Suppressor macrophage treated with lipopolysaccharide for 4 hours (primary cell): ENCODE measurements at regions not wholly inside any gene's neighbourhood (a gene's known extent, or its start where the extent isn't known, plus 50 kb on each side); places are given as distances from the start of the nearest gene placed in this dataset.

Experiments used
- DNase-seq: peaks from one replicate; pipeline ENCODE4 v3.0.0-alpha.2; 2020

- DNase-seq = no peak
These were observed 152.1 kb downstream of the KCTD15 start for GRCh38 chr19:33948651-33949335.

DNA sequence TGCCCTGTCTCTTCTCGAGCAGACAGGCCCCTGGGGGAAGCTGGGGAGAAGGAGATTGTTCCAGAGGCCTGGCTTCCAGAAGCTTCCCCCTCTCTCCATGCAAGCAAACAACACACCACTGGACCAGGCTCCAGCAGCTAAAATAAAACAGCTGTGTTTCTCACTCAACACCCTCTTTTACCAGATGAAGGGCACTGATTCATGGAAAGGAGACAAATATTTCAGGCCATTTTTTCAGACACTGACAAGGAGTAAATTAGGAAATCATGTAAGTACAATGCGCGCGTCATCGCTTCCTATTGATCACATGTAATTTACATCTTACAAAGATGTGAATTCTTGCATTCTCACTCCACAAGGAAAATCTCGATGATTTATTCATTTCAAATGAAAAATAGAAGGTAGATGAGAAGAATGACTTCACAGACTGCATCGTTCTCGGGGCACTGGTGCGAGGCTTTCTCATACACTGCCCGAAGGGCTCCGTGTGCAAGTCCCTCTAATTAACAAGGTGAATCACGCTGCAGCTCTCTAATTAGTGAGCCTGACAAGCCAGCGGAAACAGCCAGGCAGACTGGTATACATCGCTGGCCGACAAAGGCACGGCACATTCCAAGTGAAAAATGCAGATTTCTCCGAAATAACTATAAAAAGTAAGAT lies 153.6 kb downstream of the KCTD15 start:
- DNase-seq = no peak

GRCh38 chr19:33953023-33953422 lies 156.4 kb downstream of the KCTD15 start:
- DNase-seq = no peak

- no peak for DNase-seq
These were observed 156.9 kb downstream of the KCTD15 start for GRCh38 chr19:33953592-33953991.

GRCh38 chr19:33954686-33955085 lies 158.0 kb downstream of the KCTD15 start:
- no peak for DNase-seq

DNA sequence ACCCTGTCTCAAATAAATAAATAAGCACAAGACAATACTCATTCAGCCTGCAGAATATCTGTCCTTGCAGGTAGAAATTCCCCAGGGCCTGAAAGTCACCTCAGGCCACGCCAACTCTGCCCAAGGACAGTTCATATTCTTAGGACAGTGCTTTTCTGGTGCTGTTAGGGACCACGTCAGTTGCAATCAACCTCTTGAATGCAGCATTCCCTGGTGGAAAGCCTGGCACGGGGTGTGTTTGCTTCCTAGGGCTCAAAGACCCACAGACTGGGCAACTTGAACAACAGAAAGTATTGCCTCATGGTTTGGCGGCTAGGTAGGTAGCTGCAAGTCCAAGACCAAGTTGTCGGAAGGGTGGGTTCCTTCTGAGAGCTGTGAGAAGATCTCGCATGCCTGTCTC lies 160.3 kb downstream of the KCTD15 start:
- no peak for DNase-seq

DNA sequence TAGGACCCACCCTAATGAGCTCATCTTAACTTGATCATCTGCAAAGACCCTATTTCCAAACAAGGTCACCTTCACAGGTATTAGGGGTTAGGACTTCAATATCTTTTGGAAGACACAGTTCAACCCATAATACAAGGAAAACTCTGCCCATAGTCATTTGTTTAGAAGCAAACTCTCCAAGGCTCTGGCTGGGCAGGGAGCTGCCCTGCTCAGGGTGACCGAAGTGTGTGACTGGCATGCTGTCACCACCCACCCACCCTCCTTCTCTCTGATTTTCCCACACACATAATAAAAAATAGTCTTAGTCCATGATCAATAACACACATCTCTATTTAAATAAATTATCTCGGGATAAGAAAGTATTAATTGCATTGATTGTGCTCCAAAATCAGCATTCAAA lies 161.1 kb downstream of the KCTD15 start:
- DNase-seq = no peak

DNA sequence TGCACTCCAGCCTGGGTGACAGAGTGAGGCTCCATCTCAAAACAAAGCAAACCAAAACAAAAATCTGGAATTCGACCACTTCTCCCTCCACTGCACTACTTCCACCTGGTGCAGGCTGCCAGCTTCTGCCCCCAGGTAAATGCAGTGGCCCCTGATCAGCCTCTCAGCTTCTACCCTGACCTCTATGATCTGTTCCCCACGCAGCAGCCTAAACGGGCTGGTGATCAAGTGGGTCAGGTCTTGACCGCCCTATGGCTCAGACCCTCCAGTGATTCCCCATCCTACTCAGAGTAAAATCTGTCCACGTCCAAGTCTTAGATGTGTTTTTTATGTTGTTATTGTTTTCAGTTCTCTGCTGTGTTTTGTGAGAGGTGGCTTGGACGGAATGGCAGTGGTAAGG lies 163.9 kb downstream of the KCTD15 start:
- DNase-seq = no peak

DNA sequence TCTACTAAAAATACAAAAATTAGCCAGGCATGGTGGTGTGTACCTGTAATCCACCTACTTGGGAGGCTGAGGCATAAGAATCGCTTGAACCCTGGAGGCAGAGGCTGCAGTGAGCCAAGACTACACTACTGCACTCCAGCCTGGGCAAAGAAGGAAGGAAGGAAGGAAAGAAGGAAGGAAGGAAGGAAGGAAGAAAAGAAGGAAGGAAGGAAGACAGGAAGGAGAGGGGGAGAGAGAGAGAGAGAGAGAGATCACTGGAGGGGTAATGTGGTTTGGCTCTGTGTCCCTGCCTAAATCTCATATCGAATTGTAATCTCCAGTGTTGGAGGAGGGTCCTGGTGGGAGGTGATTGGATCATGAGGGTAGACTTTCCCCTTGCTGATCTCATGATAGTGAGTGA lies 165.5 kb downstream of the KCTD15 start:
- DNase-seq = no peak

DNA sequence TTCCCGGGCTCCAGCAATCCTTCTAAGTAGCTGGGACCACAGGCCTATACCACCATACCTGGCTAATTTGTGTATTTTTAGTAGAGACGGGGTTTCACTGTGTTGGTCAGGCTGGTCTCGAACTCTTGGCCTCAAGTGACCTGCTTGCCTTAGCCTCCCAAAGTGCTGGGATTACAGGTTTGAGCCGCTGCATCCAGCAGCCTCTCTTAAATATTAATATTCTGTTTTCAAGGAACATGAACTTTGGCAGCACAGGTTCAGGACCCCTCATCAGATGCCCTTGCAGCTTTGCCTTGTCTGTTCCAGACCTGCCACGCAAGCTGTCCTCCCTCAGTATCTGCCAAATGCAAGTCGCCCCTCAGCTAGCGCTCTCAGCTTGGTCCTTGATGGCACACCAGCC lies 166.8 kb downstream of the KCTD15 start:
- no peak for DNase-seq

DNA sequence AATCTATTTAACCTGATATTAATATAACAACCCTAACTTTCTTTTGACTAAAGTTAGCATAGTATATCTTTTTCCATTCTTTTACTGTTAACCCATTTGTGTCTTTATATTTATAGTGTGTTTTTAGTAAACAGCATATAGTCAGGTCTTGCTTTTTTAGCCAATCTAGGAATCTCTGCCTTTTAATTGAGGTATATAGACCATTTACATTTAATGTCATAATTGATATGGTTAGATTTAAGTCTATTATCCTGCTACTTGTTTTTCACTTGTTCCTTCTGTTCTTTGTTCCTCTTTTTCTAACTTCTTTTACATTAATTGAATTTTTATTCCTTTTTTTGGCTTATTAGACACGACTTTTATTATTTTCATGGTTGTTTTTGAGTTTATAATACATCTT lies 174.4 kb downstream of the KCTD15 start:
- no peak for DNase-seq

DNA sequence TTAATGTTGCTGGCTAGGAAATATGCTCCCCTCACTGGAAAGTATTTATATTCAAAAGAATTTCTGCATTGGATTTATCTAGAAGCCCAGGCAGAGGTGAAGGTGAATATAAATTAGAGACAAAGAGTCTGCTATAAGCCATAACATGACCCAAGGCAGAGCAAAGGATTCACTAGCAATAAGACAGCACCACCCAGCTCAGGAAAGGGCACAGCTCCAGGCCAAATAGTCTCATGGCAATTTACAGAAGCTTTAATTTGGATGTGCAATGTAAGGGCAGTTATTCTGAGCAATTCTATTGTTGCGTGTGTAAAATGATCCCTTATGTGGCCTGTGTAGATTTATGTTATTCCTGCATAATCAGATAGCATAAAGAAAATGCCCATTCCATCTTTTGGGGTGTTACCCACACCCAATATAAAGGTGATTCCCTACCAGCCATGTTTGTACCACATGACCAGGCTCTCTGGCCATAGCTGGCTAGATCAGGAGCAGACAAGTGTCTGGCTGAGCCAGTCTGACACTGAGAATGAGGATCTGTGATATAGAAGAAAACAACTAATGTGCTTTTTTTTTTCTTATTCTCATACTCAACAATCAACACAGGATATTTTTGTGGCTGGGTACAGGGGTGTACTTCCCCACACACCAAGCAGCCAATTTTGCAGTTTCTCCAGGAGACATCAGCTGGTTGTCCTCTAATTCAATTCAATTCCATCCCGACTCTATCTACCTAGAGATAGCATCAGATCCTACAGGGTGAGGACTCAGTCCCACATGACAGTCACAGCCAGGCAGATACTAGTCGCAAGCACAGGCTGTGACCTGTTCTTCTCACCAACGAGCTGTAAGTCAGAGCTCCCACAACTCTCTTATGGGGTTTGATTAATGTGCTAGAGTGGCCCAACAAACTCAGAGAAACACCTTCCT lies 181.4 kb downstream of the KCTD15 start:
- DNase-seq = no peak

DNA sequence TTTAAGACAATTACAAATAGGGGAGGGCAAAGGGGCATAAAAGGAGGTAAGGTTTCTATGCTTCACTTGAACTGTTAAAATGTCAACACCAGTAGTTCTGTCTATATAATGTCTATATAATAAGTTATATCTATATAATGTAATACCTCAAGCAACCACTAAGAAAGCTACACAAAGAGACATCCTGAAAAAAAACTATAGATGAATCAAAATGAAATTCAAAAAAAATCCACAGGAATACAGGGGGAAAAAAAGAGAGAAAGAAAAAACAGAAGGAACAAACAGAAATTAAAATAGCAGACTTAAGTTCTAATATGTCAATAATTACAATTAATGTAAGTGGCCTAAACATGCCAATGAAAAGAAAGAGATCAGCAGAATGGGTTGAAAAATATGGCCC lies 186.0 kb downstream of the KCTD15 start:
- no peak for DNase-seq

DNA sequence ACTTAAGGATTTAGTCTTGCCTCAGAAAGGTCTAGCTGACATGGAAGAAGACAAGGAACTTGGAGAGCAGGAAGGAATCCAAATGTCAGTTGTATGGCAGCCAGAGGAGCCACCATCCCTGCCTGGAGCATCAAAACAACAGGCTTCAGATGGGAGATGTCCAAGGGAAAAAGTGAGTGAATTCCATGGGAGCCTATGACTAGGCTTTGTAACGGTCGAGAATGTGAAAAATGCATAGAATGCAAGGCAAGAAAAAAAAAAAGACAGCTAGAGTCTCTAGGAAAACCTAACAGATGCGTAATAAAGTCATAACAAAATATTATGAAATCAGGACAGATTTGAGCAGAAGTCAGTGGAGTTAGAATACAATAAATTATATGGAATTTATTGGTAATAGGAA lies 183.7 kb upstream of the LSM14A start:
- no peak for DNase-seq

DNA sequence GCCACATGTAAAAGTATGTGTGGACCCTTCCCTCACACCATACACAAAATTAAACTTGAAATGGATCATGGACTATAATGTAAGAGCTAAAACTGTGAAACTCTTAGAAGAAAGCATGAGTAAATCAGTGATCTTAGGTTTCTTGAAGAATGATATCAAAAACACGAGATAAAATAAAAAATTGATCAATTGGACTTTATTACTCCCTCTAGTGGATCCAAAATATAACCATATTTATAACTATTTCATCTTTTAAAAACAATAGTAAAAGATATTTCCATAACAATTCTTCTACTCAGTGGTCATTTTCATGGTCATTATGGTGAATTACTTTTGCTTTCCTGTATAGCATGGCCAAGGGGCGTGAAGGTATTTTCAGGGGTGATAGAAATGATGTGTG lies 174.6 kb upstream of the LSM14A start:
- DNase-seq = no peak

DNA sequence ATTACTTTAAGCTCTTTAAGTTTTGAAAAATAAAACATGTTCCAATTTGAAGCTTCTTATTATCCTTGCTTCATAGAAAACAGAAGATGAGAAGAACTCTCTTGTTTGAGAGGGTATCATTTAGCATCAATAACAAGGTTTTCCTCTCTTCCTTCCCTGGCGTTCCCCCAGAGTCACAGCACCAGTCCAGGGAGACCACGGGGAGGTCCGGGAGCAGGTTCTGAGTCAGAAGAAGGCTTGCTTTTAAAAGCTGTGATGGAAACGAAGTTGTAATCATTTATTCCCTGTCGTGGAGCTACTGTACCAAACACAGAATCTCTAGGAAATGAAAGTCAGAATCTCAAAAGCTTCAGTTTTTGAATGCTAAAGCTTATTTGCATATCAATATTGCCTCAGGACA lies 174.0 kb upstream of the LSM14A start:
- no peak for DNase-seq

- DNase-seq = peak; percentile 34
These were observed 173.5 kb upstream of the LSM14A start for GRCh38 chr19:33998739-33999345.

- no peak for DNase-seq
These were observed 155.3 kb upstream of the LSM14A start for GRCh38 chr19:34017024-34017423.

DNA sequence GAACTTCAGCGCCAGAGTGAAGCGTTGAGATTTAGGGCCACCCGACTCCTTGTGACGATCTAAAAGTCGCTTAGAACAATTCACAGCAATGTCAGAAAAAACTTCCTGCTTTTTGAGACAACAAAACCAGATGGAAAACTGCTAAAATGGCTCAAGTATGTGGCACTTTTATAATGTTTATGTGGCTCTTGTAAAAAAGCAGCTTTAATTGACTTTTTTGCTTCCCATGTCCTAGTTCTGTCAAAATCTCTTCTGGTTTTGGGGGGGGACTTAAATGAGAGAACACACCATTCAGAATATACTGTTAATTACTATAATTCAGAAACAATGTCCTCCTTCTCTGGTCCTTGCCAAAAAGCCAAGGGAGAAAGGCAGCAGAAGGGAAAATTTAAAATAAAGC lies 154.7 kb upstream of the LSM14A start:
- no peak for DNase-seq

GRCh38 chr19:34018546-34018945 lies 153.8 kb upstream of the LSM14A start:
- no peak for DNase-seq

GRCh38 chr19:34023381-34023780 lies 148.9 kb upstream of the LSM14A start:
- no peak for DNase-seq

DNA sequence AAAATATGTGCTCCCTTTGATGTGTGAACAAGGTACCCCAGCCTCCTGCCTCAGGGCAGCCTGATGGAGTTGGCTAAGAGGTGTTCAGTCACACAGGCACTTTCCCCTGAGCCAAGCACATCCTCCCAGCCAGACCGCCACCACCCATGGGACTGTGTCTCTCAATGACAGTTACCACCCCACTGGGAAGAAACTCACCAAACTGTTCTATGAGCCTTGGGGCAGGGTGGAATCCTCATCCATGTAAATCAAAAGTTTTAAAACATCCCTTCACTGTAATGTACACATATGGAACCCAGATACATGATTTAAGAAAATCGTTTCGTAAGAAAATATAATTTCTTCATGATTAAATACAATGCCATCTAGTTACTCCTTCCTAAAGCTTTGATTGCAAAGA lies 138.4 kb upstream of the LSM14A start:
- no peak for DNase-seq

DNA sequence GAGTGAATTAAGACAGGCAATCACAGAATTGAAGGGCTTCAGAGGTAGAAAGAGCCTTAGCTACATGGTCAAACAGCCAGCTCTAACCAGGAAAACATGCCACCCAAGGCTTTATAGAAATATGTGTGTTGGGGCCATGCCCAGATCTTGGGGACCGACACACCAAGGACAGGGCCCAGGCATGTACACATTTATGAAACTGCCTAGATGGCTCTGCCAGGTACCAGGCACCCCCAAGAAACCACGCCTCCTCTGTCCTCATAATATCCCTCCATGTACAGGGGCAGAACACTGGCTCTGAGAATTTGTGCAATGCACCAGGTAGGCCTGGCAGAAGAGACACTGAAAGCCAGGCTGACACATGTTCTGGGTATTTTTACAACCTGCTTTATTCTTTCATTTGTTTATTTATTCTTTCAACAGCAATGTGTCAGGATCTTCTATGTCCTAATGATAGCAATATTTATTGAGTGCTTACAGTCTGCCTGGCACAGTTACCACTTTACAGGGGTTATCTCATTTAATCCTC lies 137.9 kb upstream of the LSM14A start:
- no peak for DNase-seq
